ENCODE measurements at regions not wholly inside any gene's neighbourhood (a gene's known extent, or its start where the extent isn't known, plus 50 kb on each side); places are given as distances from the start of the nearest gene placed in this dataset.

GRCh38 chr6:21949211-21949801 is 347.5 kb downstream of the PRL start:
- Histone ChIP-seq H3K18ac (ENCODE audit: insufficient read length, low read depth, low read length) (no peak overlapping the region), H3K27ac (ENCODE audit: insufficient read length, low read depth, low read length) (no peak overlapping the region), H3K56ac (ENCODE audit: insufficient read length, low read depth, low read length) (no peak overlapping the region), H3K9me3 (ENCODE audit: control insufficient read depth, low read depth, low read length) (no peaks in the 10 kb centered on the region), H2BK5ac (ENCODE audit: insufficient read length, low read length) (no peak overlapping the region), H3K4me1 (ENCODE audit: insufficient read depth, low read length) (peaks cover 7% of the 10 kb centered on the region; the same call in 1 of the 2 replicates), H3K9ac (ENCODE audit: extremely low read depth, insufficient read length, low read length) (no peak overlapping the region), H3K79me1 (ENCODE audit: insufficient read depth, low read depth, low read length, poor library complexity, severe bottlenecking) (peaks cover 3% of the 10 kb centered on the region), H2AFZ (ENCODE audit: low read length) (no peak overlapping the region), H2BK12ac (ENCODE audit: insufficient read length, low read depth, low read length) (no peak overlapping the region), H2BK20ac (ENCODE audit: low read depth, low read length, poor library complexity, severe bottlenecking) (no peak overlapping the region), H3K4ac (ENCODE audit: low read depth, low read length) (no peak overlapping the region), H3T11ph (ENCODE audit: low read length) (no peak overlapping the region), H2AK5ac (ENCODE audit: insufficient read length, low read length) (no peak overlapping the region), H4K20me1 (ENCODE audit: control insufficient read depth, insufficient read depth, insufficient read length) (no peaks in the 10 kb centered on the region), H2BK15ac (ENCODE audit: low read depth, low read length) (no peak overlapping the region), H3K4me2 (ENCODE audit: insufficient read depth, insufficient read length, low read length) (no peak overlapping the region), H3K14ac (ENCODE audit: insufficient read depth, low read length) (no peak overlapping the region), H3K23me2 (ENCODE audit: insufficient read length, low read depth, low read length, poor library complexity, severe bottlenecking) (no peaks in the 10 kb centered on the region), H4K8ac (replicated peaks; ENCODE audit: insufficient read length, low read depth, low read length) (no peak overlapping the region), H4K91ac (ENCODE audit: insufficient read length, low read depth, low read length) (no peak overlapping the region), H3K79me2 (ENCODE audit: insufficient read depth, low read length) (peaks cover 2% of the 10 kb centered on the region; the same call in 1 of the 2 replicates), H2BK120ac (ENCODE audit: low read depth, low read length, poor library complexity, severe bottlenecking) (no peak overlapping the region), H4K5ac (ENCODE audit: insufficient read length, low read depth, low read length) (no peak overlapping the region), H3K27me3 (ENCODE audit: insufficient read depth, low read length) (no peaks in the 10 kb centered on the region), H3K23ac (ENCODE audit: insufficient read length, low read depth, low read length) (no peak overlapping the region)
- Mint-ChIP-seq H3K4me1 (peaks cover 21 to 40% of the 10 kb centered on the region in 2 experiments), H3K27me3 (ENCODE audit: low read depth) (no peaks in the 10 kb centered on the region), H3K27ac (no peak overlapping the region), H3K4me3 (no peak overlapping the region), H3K36me3 (ENCODE audit: insufficient read depth in 1 of 3, low read depth in 3 of 3) (no peaks in the 10 kb centered on the region; a peak in 2 of 7 replicates), H3K9me3 (no peaks in the 10 kb centered on the region)
- WGBS (ENCODE audit: extremely low coverage, insufficient read length, low lambda C conversion rate), result no CpG with 5 or more reads among the region's 3 CpGs
- TF ChIP-seq CTCF (conservative IDR thresholded peaks at IDR 0.05), result no peak
- DNase-seq, result no peak
